SH-SY5Y (cell line): ENCODE measurements at regions not wholly inside any gene's neighbourhood (a gene's known extent, or its start where the extent isn't known, plus 50 kb on each side); places are given as distances from the start of the nearest gene placed in this dataset.

Source experiments
- GATA2 ChIP-seq: IDR thresholded peaks from 2 replicates; pipeline ENCODE4 v1.6.1; 2011; ENCODE audit warnings: mild to moderate bottlenecking, low read depth, low read length
- GATA3 ChIP-seq: IDR thresholded peaks from 2 replicates; pipeline ENCODE4 v1.6.1; 2011; ENCODE audit warnings: low read depth, mild to moderate bottlenecking, low read length, moderate library complexity

DNA sequence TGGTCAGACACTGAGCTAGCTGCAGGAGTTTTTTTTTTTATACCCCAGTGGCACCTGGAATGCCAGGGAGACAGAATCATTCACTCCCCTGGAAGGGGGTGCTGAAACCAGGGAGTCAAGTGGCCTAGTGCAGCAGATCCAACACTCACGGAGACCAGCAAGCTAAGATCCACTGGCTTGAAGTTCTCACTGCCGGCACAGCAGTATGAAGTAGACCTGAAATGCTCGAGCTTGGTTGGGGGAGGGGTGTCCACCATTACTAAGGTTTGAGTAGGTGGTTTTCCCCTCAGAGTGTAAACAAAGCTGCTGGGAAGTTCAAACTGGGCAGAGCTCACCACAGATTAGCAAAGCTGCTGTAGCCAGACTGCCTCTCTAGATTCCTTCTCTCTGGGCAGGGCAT is 537.9 kb upstream of the LCORL start:
- TF ChIP-seq GATA2: no peak
- TF ChIP-seq GATA3: no peak
